ENCODE measurements at regions not wholly inside any gene's neighbourhood (a gene's known extent, or its start where the extent isn't known, plus 50 kb on each side); places are given as distances from the start of the nearest gene placed in this dataset.
A peak's percentile ranks its signal among the peaks of the same experiment; 100 is the strongest.

DNA sequence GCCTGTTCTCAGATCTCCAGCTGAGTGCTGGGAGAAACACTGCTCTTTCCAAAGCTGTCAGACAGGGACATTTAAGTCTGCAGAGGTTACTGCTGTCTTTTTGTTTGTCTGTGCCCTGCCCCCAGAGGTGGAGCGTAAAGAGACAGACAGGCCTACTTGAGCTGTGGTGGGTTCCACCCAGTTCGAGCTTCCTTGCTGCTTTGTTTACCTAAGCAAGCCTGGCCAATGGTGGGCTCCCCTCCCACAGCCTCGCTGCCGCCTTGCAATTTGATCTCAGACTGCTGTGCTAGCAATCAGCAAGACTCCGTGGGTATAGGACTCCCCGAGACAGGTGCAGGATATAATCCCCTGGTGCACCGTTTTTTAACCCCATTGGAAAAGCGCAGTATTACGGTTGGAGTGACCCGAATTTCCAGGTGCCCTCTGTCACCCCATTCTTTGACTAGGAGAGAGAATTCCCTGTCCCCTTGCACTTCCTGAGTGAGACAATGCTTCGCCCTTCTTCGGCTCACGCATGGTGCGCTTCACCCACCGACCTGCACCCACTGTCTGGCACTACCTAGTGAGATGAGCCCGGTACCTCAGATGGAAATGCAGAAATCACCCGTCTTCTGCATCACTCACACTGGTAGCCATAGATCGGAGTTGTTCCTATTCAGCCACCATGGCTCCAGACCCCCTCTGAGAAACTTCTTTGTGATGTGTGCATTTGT, 650.3 kb upstream of the ALG10B start:
- TF ChIP-seq, protein P1, sequence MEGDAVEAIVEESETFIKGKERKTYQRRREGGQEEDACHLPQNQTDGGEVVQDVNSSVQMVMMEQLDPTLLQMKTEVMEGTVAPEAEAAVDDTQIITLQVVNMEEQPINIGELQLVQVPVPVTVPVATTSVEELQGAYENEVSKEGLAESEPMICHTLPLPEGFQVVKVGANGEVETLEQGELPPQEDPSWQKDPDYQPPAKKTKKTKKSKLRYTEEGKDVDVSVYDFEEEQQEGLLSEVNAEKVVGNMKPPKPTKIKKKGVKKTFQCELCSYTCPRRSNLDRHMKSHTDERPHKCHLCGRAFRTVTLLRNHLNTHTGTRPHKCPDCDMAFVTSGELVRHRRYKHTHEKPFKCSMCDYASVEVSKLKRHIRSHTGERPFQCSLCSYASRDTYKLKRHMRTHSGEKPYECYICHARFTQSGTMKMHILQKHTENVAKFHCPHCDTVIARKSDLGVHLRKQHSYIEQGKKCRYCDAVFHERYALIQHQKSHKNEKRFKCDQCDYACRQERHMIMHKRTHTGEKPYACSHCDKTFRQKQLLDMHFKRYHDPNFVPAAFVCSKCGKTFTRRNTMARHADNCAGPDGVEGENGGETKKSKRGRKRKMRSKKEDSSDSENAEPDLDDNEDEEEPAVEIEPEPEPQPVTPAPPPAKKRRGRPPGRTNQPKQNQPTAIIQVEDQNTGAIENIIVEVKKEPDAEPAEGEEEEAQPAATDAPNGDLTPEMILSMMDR (IDR thresholded peaks at IDR 0.05) = no peak

DNA sequence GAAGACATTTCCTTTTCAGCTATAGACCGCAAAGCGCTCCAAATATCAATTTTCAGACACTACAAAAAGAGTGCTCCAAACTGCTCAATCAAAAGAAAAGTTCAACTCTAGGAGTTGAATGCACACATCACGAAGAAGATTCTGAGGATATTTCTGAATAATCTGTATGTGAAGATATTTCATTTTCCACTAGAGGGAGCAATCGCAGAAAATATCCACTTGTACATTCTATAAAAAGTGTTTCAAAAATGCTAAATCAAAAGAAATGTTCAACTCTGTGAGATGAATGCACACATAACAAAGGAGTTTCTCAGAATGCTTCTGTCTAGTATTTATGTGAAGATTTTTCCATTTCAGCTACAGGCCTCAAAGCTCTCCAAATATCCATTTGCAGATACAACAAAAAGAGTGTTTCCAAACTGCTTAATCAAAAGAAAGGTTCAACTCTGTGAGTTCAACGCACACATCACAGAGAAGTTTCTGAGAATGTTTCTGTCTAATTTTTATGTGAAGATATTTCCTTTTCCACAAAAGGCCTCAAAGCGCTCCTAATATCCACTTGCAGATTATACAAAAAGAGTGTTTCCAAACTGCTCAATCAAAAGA, 643.8 kb upstream of the ALG10B start:
- TF ChIP-seq, protein P1 (IDR thresholded peaks at IDR 0.05) = peak; percentile 62

DNA sequence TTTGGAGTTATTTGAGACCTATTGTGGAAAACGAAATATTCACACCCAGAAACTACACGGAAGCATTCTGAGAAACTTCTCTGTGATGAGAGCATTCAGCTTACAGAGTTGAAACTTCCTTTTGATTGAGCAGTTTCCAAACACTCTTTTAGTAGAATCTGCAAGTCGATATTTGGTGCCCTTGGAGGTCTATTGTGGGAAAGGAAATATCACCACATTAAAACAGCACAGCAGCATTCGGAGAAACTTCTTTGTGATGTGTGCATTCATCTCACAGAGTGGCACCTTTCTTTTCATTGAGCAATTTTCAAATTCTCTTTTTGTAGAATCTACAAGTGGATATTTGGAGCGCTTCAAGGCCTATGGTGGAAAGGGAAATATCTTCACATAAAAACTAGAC, 595.7 kb upstream of the ALG10B start:
- TF ChIP-seq, protein P1 (IDR thresholded peaks at IDR 0.05) = no peak

DNA sequence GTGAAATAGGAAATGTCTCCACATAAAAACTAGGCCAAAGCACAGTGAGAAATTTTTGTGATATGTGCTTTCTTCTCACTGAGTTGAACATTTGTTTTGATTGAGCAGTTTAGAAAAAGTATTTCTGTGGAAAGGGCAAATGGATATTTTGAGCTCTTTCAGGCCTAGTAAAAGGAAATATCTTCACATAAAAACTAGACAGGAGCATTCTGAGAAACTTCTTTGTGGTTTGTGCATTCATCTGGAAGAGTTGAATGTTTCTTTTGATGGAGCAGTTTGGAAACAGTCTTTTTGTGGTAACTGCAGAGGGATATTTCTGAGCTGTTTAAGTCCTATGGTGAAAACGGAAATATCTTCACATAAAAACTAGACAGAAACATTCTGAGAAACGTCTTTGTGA, 582.7 kb upstream of the ALG10B start:
- TF ChIP-seq, protein P1 (IDR thresholded peaks at IDR 0.05) = no peak
